T-helper 1 cell treated with Interleukin-12 subunit alpha and Interleukin-12 subunit beta and Interleukin-4 antibody, amounts not matched to agents 30 μg/mL and 1 μg/mL, for 36 hours (primary cell): ENCODE measurements at regions not wholly inside any gene's neighbourhood (a gene's known extent, or its start where the extent isn't known, plus 50 kb on each side); places are given as distances from the start of the nearest gene placed in this dataset.

Source experiments
- H3K27ac Mint-ChIP-seq: one replicate; pipeline ENCODE4 v1.8.0; 2021; ENCODE audit warnings: mild to moderate bottlenecking, mixed read lengths
- H3K27me3 Mint-ChIP-seq: one replicate; pipeline ENCODE4 v1.8.0; 2021; ENCODE audit warnings: low read depth, mixed read lengths
- H3K36me3 Mint-ChIP-seq: one replicate; pipeline ENCODE4 v1.8.0; 2021; ENCODE audit warnings: low read depth, mixed read lengths
- H3K4me1 Mint-ChIP-seq: one replicate; pipeline ENCODE4 v1.8.0; 2021; ENCODE audit warnings: low read depth, mixed read lengths
- H3K4me3 Mint-ChIP-seq: one replicate; pipeline ENCODE4 v1.8.0; 2021; ENCODE audit warnings: mild to moderate bottlenecking, moderate library complexity, mixed read lengths
- H3K9me3 Mint-ChIP-seq: one replicate; pipeline ENCODE4 v1.8.0; 2021; ENCODE audit warnings: mixed read lengths

GRCh38 chr2:34892256-34892655 lies 1293.2 kb upstream of the FAM98A start:
- H3K27ac Mint-ChIP-seq: no peak overlapping the region
- H3K27me3 Mint-ChIP-seq: no peaks in the 10 kb centered on the region
- H3K36me3 Mint-ChIP-seq: no peaks in the 10 kb centered on the region
- H3K4me3 Mint-ChIP-seq: no peak overlapping the region
- H3K4me1 Mint-ChIP-seq: no peaks in the 10 kb centered on the region
- H3K9me3 Mint-ChIP-seq: no peaks in the 10 kb centered on the region

GRCh38 chr2:34875091-34875745 lies 1276.1 kb upstream of the FAM98A start:
- peaks cover 3% of the 10 kb centered on the region for H3K9me3 Mint-ChIP-seq
- H3K27me3 Mint-ChIP-seq: no peaks in the 10 kb centered on the region
- no peak overlapping the region for H3K27ac Mint-ChIP-seq
- no peaks in the 10 kb centered on the region for H3K36me3 Mint-ChIP-seq
- no peak overlapping the region for H3K4me3 Mint-ChIP-seq
- no peaks in the 10 kb centered on the region for H3K4me1 Mint-ChIP-seq

- no peaks in the 10 kb centered on the region for H3K27me3 Mint-ChIP-seq
- H3K4me3 Mint-ChIP-seq: no peak overlapping the region
- H3K4me1 Mint-ChIP-seq: no peaks in the 10 kb centered on the region
- peaks cover 9% of the 10 kb centered on the region for H3K9me3 Mint-ChIP-seq
- H3K36me3 Mint-ChIP-seq: no peaks in the 10 kb centered on the region
- no peak overlapping the region for H3K27ac Mint-ChIP-seq
Measured at GRCh38 chr2:34853646-34854045, 1254.5 kb upstream of the FAM98A start.

- H3K36me3 Mint-ChIP-seq: no peaks in the 10 kb centered on the region
- H3K27ac Mint-ChIP-seq: no peak overlapping the region
- peaks cover 9% of the 10 kb centered on the region for H3K9me3 Mint-ChIP-seq
- no peaks in the 10 kb centered on the region for H3K27me3 Mint-ChIP-seq
- no peaks in the 10 kb centered on the region for H3K4me1 Mint-ChIP-seq
- H3K4me3 Mint-ChIP-seq: no peak overlapping the region
Measured at GRCh38 chr2:34851804-34852203, 1252.7 kb upstream of the FAM98A start.

- Mint-ChIP-seq H3K36me3 (no peaks in the 10 kb centered on the region), H3K4me3 (no peak overlapping the region), H3K9me3 (peaks cover 4% of the 10 kb centered on the region), H3K27me3 (no peaks in the 10 kb centered on the region), H3K4me1 (no peaks in the 10 kb centered on the region), H3K27ac (no peak overlapping the region)
Measured at GRCh38 chr2:34849827-34850226, 1250.7 kb upstream of the FAM98A start.

- no peak overlapping the region for H3K27ac Mint-ChIP-seq
- H3K4me1 Mint-ChIP-seq: no peaks in the 10 kb centered on the region
- H3K36me3 Mint-ChIP-seq: no peaks in the 10 kb centered on the region
- H3K9me3 Mint-ChIP-seq: peaks cover 7% of the 10 kb centered on the region
- no peak overlapping the region for H3K4me3 Mint-ChIP-seq
- no peaks in the 10 kb centered on the region for H3K27me3 Mint-ChIP-seq
Measured at GRCh38 chr2:34848691-34849090, 1249.6 kb upstream of the FAM98A start.

- Mint-ChIP-seq H3K4me3 (no peak overlapping the region), H3K9me3 (peaks cover 4% of the 10 kb centered on the region), H3K27ac (no peak overlapping the region), H3K27me3 (no peaks in the 10 kb centered on the region), H3K36me3 (no peaks in the 10 kb centered on the region), H3K4me1 (no peaks in the 10 kb centered on the region)
Measured at GRCh38 chr2:34848132-34848531, 1249.0 kb upstream of the FAM98A start.

- Mint-ChIP-seq H3K4me3 (no peak overlapping the region), H3K4me1 (no peaks in the 10 kb centered on the region), H3K27me3 (no peaks in the 10 kb centered on the region), H3K36me3 (no peaks in the 10 kb centered on the region), H3K27ac (no peak overlapping the region), H3K9me3 (peaks cover 4% of the 10 kb centered on the region)
Measured at GRCh38 chr2:34844629-34845028, 1245.5 kb upstream of the FAM98A start.

- Mint-ChIP-seq H3K4me1 (no peaks in the 10 kb centered on the region), H3K27me3 (no peaks in the 10 kb centered on the region), H3K27ac (no peak overlapping the region), H3K9me3 (peaks cover 11% of the 10 kb centered on the region), H3K4me3 (no peak overlapping the region), H3K36me3 (no peaks in the 10 kb centered on the region)
Measured at GRCh38 chr2:34838408-34838807, 1239.3 kb upstream of the FAM98A start.

- H3K9me3 Mint-ChIP-seq: peaks cover 11% of the 10 kb centered on the region
- H3K4me3 Mint-ChIP-seq: no peak overlapping the region
- no peaks in the 10 kb centered on the region for H3K27me3 Mint-ChIP-seq
- H3K4me1 Mint-ChIP-seq: no peaks in the 10 kb centered on the region
- no peak overlapping the region for H3K27ac Mint-ChIP-seq
- no peaks in the 10 kb centered on the region for H3K36me3 Mint-ChIP-seq
Measured at GRCh38 chr2:34836361-34836760, 1237.3 kb upstream of the FAM98A start.

- Mint-ChIP-seq H3K4me3 (no peak overlapping the region), H3K36me3 (no peaks in the 10 kb centered on the region), H3K4me1 (no peaks in the 10 kb centered on the region), H3K27ac (no peak overlapping the region), H3K27me3 (no peaks in the 10 kb centered on the region), H3K9me3 (no peaks in the 10 kb centered on the region)
Measured at GRCh38 chr2:34831096-34831495, 1232.0 kb upstream of the FAM98A start.

GRCh38 chr2:34828481-34828880 lies 1229.4 kb upstream of the FAM98A start:
- Mint-ChIP-seq H3K4me3 (no peak overlapping the region), H3K27me3 (no peaks in the 10 kb centered on the region), H3K27ac (no peak overlapping the region), H3K9me3 (no peaks in the 10 kb centered on the region), H3K4me1 (no peaks in the 10 kb centered on the region), H3K36me3 (no peaks in the 10 kb centered on the region)

GRCh38 chr2:34827398-34827797 lies 1228.3 kb upstream of the FAM98A start:
- H3K4me3 Mint-ChIP-seq: no peak overlapping the region
- H3K27me3 Mint-ChIP-seq: no peaks in the 10 kb centered on the region
- no peak overlapping the region for H3K27ac Mint-ChIP-seq
- no peaks in the 10 kb centered on the region for H3K9me3 Mint-ChIP-seq
- no peaks in the 10 kb centered on the region for H3K36me3 Mint-ChIP-seq
- H3K4me1 Mint-ChIP-seq: no peaks in the 10 kb centered on the region

GRCh38 chr2:34825686-34826085 lies 1226.6 kb upstream of the FAM98A start:
- Mint-ChIP-seq H3K4me3 (no peak overlapping the region), H3K9me3 (no peaks in the 10 kb centered on the region)

GRCh38 chr2:34822616-34823015 lies 1223.5 kb upstream of the FAM98A start:
- Mint-ChIP-seq H3K36me3 (no peaks in the 10 kb centered on the region), H3K9me3 (peaks cover 3% of the 10 kb centered on the region), H3K4me3 (no peak overlapping the region), H3K27ac (no peak overlapping the region), H3K4me1 (no peaks in the 10 kb centered on the region), H3K27me3 (no peaks in the 10 kb centered on the region)

More at GRCh38 chr2:34825686-34826085, 1226.6 kb upstream of the FAM98A start:
- H3K36me3 Mint-ChIP-seq: no peaks in the 10 kb centered on the region
- no peaks in the 10 kb centered on the region for H3K27me3 Mint-ChIP-seq
- H3K27ac Mint-ChIP-seq: no peak overlapping the region
- no peaks in the 10 kb centered on the region for H3K4me1 Mint-ChIP-seq
